Tibial nerve (tissue), 4 donors: ENCODE measurements at regions not wholly inside any gene's neighbourhood (a gene's known extent, or its start where the extent isn't known, plus 50 kb on each side); places are given as distances from the start of the nearest gene placed in this dataset.

ENCODE experiments used
- DNase-seq, 2 donors: peaks; one replicate each; pipeline ENCODE4 v3.0.0-alpha.2; 2019; ENCODE audit warnings: low spot score in 2 of 2
- H3K27ac ChIP-seq, 4 donors: fragments of 200-600 bp; sonication (generic) in 3 of 4; one replicate each; pipeline ENCODE4 v1.5.1; 2017 to 2019; ENCODE audit warnings: mild to moderate bottlenecking in 1 of 4
- H3K27me3 ChIP-seq, 2 donors: fragments of 200-600 bp; sonication (generic) in 1 of 2; one replicate each; pipeline versions ENCODE4 v1.5.1 to v1.6.0; 2017 to 2019
- H3K36me3 ChIP-seq, 3 donors: fragments of 200-600 bp; sonication (generic); one replicate each; pipeline ENCODE4 v1.5.1; 2018 to 2019
- H3K4me1 ChIP-seq, 4 donors: fragments of 200-600 bp; sonication (generic) in 3 of 4; one replicate each; pipeline ENCODE4 v1.5.1; 2017 to 2019
- H3K4me3 ChIP-seq, 4 donors: fragments of 200-600 bp; sonication (generic) in 3 of 4; one replicate each; pipeline ENCODE4 v1.5.1; 2017 to 2019; ENCODE audit warnings: mild to moderate bottlenecking in 1 of 4, moderate library complexity in 1 of 4
- H3K9me3 ChIP-seq, 4 donors: fragments of 200-600 bp; sonication (generic) in 3 of 4; one replicate each; pipeline ENCODE4 v1.5.1; 2017 to 2019
- EP300 ChIP-seq, 2 donors: sonication (generic); formaldehyde crosslinking; IDR thresholded peaks; one replicate each; pipeline ENCODE4 v1.6.1; 2017; ENCODE audit warnings: antibody characterized with exemption in 2 of 2, mild to moderate bottlenecking in 1 of 2
- POLR2A ChIP-seq, 2 donors: fragments of 450-650 bp; IDR thresholded peaks; one replicate each; pipeline ENCODE4 v1.6.1; 2017; ENCODE audit warnings: antibody characterized with exemption in 2 of 2, mild to moderate bottlenecking in 2 of 2, moderate library complexity in 2 of 2
- WGBS, 2 donors: methylation state at CpG; one replicate each; pipeline ENCODE4 v1.1.5; 2018; 5-methylcytosine and 5-hydroxymethylcytosine counted together
- TF ChIP-seq, protein P1 (sequence below), 5 experiments: fragments of 200-600 bp in 3 of 5; fragments of 450-650 bp in 2 of 5; sonication (generic) in 3 of 5; IDR thresholded peaks; one replicate each; pipeline ENCODE4 v1.5.1; 2016 to 2019; ENCODE audit warnings: antibody characterized with exemption in 5 of 5, mild to moderate bottlenecking in 3 of 5, moderate library complexity in 2 of 5

DNA sequence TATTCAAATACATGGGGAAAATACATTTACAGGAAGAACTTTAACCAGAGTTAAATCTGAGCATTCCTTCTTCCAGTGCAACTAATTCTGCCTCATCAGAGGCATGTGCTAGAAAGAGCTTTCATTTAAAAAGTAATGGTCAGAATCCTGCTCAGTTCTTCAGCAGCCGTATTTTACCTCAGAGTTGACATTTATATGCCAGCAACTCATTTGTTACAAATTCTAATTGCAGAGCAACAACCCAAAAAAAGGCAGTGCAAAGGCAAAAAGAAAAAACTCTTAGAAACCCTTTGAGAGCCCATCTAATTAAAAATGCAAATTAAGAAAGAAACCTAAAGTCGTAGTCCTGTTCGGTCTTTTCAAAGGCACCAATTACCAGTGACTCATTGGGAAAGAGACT, 392.5 kb downstream of the PBX1 start:
- peaks cover 0 to 26% (median 9%) of the 10 kb centered on the region in 4 donors for H3K9me3 ChIP-seq
- no peaks in the 10 kb centered on the region for H3K36me3 ChIP-seq
- TF ChIP-seq, protein P1, sequence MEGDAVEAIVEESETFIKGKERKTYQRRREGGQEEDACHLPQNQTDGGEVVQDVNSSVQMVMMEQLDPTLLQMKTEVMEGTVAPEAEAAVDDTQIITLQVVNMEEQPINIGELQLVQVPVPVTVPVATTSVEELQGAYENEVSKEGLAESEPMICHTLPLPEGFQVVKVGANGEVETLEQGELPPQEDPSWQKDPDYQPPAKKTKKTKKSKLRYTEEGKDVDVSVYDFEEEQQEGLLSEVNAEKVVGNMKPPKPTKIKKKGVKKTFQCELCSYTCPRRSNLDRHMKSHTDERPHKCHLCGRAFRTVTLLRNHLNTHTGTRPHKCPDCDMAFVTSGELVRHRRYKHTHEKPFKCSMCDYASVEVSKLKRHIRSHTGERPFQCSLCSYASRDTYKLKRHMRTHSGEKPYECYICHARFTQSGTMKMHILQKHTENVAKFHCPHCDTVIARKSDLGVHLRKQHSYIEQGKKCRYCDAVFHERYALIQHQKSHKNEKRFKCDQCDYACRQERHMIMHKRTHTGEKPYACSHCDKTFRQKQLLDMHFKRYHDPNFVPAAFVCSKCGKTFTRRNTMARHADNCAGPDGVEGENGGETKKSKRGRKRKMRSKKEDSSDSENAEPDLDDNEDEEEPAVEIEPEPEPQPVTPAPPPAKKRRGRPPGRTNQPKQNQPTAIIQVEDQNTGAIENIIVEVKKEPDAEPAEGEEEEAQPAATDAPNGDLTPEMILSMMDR (IDR thresholded peaks at IDR 0.05), result no peak
- TF ChIP-seq EP300 (IDR thresholded peaks at IDR 0.05), result no peak
- TF ChIP-seq POLR2A (IDR thresholded peaks at IDR 0.05), result no peak
- no peak for DNase-seq
- H3K4me3 ChIP-seq, result no peak overlapping the region
- H3K27me3 ChIP-seq, result no peaks in the 10 kb centered on the region
- H3K27ac ChIP-seq, result no peak overlapping the region
- 66 to 70% methylated on average over 3 of the region's 3 CpGs for WGBS, 2 donors
- no peaks in the 10 kb centered on the region for H3K4me1 ChIP-seq

DNA sequence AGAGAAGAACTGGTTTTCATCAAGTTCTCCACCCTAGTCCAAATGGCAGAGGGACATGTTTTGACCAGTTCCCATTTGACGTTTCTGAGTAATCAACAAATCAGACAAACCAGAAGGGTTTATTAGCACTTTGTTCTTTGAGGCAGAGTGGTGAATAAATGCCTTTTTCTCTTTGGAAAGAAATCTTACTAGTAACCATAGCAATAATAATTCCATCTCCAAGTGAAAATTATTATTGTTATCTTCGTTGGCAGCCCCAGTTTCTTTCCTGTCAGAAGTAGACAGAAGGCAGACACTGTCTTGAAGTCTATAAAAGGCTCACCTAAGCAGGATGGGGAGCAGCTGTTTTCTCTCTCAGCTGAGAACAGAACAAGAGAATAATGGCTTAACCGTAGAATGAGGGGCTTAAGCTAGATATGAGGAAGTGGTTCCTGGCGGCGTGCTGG, 391.6 kb downstream of the PBX1 start:
- no peaks in the 10 kb centered on the region for H3K4me1 ChIP-seq
- 38 to 45% methylated on average over 5 of the region's 5 CpGs for WGBS, 2 donors
- no peaks in the 10 kb centered on the region for H3K36me3 ChIP-seq

DNA sequence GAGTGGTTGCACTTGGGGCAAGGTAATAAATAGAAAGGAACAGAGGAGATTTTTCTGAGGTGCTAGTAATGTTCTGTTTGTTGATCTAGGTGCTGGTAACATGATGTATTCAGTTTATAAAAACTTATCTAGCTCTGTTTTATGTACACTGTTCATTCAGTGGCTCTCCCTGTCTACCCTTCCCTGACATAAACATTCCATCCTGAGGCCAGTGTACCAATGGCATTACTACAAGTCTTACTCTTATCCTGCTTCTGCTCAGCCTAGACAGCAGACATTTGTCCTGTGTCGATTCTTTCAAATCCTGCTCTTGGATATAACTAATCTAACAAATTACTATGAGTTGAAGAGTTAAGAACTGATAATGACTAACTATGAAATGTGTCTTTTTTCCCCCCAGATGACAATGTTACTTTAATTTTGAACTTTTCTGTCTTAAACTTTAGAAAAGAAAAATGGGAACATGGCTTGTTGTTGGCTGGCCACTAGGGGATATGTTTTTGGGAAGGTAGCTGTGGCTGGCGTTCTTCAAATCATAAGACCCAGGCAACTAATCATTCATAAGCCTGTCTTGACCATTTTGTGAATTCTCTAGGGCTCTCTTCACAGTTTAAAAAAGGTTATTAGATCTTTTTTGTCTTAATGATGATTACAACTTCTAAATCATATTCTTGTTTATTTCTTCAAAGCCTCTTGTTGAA, 390.9 kb downstream of the PBX1 start:
- DNase-seq, result no peak
- no peaks in the 10 kb centered on the region for H3K4me1 ChIP-seq
- TF ChIP-seq, protein P1 (IDR thresholded peaks at IDR 0.05), result no peak
- TF ChIP-seq POLR2A (IDR thresholded peaks at IDR 0.05), result no peak
- no peak for TF ChIP-seq EP300 (IDR thresholded peaks at IDR 0.05)
- H3K36me3 ChIP-seq, result no peaks in the 10 kb centered on the region
- peaks cover 0 to 26% (median 9%) of the 10 kb centered on the region in 4 donors for H3K9me3 ChIP-seq
- WGBS, 2 donors, result 82 to 85% methylated on average over 2 of the region's 2 CpGs
- no peak overlapping the region for H3K4me3 ChIP-seq
- no peaks in the 10 kb centered on the region for H3K27me3 ChIP-seq
- no peak overlapping the region for H3K27ac ChIP-seq

More for the DNA sequence above, 391.6 kb downstream of the PBX1 start:
- Histone ChIP-seq H3K9me3 (peaks cover 0 to 26% (median 9%) of the 10 kb centered on the region in 4 donors), H3K27ac (no peak overlapping the region), H3K4me3 (no peak overlapping the region), H3K27me3 (no peaks in the 10 kb centered on the region)
- DNase-seq, result no peak
- TF ChIP-seq POLR2A (IDR thresholded peaks at IDR 0.05) (no peak), EP300 (IDR thresholded peaks at IDR 0.05) (no peak)
- TF ChIP-seq, protein P1 (IDR thresholded peaks at IDR 0.05), result no peak

DNA sequence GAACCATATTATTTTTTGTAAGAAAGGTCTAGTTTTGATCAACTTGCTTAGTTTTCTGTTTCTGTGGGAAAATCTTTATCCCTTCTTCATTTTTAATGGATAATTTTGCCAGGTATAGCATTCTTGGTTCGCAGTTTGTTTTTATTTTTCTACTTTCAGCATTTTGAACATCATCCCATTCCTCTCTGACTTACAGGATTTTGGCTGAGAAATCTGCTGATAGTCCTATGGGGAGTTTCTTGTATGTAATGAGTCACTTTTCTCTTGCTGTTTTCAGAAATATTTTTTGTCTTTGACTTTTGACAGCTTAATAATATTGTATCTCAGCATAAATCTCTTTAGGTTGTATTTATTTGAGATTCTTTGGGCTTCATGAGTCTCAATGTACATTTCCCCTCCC, 389.1 kb downstream of the PBX1 start:
- no peak overlapping the region for H3K27ac ChIP-seq
- no peak for DNase-seq
- no peak overlapping the region for H3K4me3 ChIP-seq
- H3K4me1 ChIP-seq, result no peaks in the 10 kb centered on the region
- WGBS, 2 donors, result 88 to 90% methylated on average over 1 of the region's 1 CpG
- no peaks in the 10 kb centered on the region for H3K36me3 ChIP-seq
- TF ChIP-seq POLR2A (IDR thresholded peaks at IDR 0.05), result no peak
- TF ChIP-seq EP300 (IDR thresholded peaks at IDR 0.05), result no peak
- TF ChIP-seq, protein P1 (IDR thresholded peaks at IDR 0.05), result no peak
- H3K9me3 ChIP-seq, result peaks cover 0 to 26% (median 9%) of the 10 kb centered on the region in 4 donors
- H3K27me3 ChIP-seq, result no peaks in the 10 kb centered on the region

DNA sequence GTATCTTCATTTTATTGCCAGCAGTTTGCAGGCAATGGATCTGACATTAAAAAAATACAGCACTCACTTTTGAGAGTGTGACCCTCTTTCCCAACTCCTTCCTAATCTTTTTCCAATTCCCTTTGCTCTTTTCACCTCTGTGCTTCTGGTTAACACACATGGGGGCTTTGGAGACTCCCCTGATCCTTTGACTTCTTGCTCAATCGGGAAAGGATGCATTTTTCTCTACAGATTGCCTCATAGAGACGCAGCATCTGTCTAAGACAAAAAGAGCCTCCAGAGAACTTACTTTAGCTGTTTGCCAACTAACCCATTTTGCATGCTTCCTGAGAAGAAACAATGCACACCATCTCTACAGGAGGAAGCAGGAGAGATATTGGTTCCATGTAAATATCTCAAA, 378.3 kb downstream of the PBX1 start:
- Histone ChIP-seq H3K9me3 (no peaks in the 10 kb centered on the region), H3K27ac (no peak overlapping the region), H3K4me1 (no peaks in the 10 kb centered on the region), H3K4me3 (no peak overlapping the region), H3K27me3 (no peaks in the 10 kb centered on the region), H3K36me3 (no peaks in the 10 kb centered on the region)
- TF ChIP-seq EP300 (IDR thresholded peaks at IDR 0.05) (no peak), POLR2A (IDR thresholded peaks at IDR 0.05) (no peak)
- TF ChIP-seq, protein P1 (IDR thresholded peaks at IDR 0.05), result no peak
- WGBS, 2 donors, result 42 to 44% methylated on average over 2 of the region's 2 CpGs
- no peak for DNase-seq
